HG02970 (cell line): ENCODE measurements at regions not wholly inside any gene's neighbourhood (a gene's known extent, or its start where the extent isn't known, plus 50 kb on each side); places are given as distances from the start of the nearest gene placed in this dataset.

Experiments
- ATAC-seq: cut with Tn5 transposase; IDR thresholded peaks from one replicate; pipeline ENCODE4 v1.9.1; 2021; ENCODE audit warnings: mild to moderate bottlenecking, moderate library complexity, moderate number of reproducible peaks; ENCODE audit not compliant: unreplicated experiment, low FRiP score

- no peak for ATAC-seq
These were observed 718.9 kb upstream of the MEF2C start for GRCh38 chr5:89601880-89602279.

DNA sequence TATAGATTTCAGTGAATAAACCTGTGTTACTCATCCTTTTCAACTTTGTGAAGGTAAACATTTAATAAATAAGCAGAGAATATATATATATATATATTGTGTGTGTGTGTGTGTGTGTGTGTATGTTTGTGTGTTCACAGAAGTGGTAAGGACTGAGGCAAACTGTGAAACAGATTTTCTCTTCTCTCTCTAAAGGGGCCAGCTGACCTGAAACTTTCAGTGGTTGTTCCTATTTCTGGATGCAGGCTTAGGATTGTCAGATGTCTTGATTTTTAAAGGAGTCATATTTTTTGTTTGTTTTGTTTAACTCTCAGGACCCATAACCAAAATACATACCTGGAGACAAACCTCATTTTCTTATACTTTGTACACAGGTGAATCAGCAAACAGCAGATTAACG is 714.9 kb upstream of the MEF2C start:
- no peak for ATAC-seq

- no peak for ATAC-seq
These were observed 713.8 kb upstream of the MEF2C start for GRCh38 chr5:89596821-89597220.

GRCh38 chr5:89595056-89595455 is 712.1 kb upstream of the MEF2C start:
- ATAC-seq = no peak

GRCh38 chr5:89584339-89584956 is 701.5 kb upstream of the MEF2C start:
- no peak for ATAC-seq

DNA sequence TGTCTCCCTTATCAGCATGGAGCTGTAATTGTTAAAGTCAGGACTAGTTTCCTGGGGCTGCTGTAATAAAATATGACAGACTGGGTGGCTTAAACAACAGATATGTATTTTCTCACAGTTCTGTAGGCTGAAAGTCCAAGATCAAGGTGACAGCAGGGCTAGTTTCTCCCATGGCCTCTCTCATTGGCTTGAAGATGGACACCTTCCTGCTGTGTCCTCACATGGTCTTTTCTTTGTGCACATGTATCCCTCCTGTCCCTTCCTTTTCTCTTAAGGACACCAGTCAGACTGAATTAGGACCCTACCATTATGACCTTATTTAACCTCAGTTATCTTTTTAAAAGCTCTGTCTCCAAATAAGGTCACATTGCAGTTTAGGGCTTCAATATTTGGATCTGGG is 700.5 kb upstream of the MEF2C start:
- ATAC-seq = no peak

DNA sequence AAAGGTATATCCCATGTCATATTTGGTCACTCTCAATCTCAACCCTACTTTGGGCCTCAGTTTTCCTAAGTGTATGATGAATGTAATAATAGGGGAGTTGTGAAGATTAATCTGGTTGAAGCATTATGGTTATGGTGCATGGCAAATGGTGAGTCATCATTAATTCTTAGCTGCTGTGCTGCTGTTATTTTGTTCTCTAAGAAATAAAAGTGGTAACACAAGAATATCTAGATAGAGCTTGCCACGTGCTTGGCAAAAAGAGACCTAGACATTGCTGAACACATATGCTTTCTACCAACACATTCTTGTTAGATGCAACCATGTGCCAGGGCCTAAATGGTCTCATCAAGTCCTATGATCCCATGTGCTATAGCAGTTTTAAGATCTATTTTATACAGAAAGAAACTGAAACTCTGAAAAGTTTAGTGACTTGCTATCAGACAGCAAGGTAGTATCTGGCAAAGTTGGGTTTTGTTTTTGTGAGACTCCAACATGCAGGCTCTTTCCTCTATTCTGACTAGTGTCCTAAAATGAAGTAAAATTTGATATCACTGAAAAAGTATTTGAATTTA is 699.9 kb upstream of the MEF2C start:
- ATAC-seq = no peak

- no peak for ATAC-seq
These were observed 698.0 kb upstream of the MEF2C start for GRCh38 chr5:89580976-89581375.

GRCh38 chr5:89575319-89575718 is 692.3 kb upstream of the MEF2C start:
- no peak for ATAC-seq

GRCh38 chr5:89573345-89573744 is 690.4 kb upstream of the MEF2C start:
- ATAC-seq = no peak

- ATAC-seq = no peak
These were observed 689.7 kb upstream of the MEF2C start for GRCh38 chr5:89572696-89573095.

DNA sequence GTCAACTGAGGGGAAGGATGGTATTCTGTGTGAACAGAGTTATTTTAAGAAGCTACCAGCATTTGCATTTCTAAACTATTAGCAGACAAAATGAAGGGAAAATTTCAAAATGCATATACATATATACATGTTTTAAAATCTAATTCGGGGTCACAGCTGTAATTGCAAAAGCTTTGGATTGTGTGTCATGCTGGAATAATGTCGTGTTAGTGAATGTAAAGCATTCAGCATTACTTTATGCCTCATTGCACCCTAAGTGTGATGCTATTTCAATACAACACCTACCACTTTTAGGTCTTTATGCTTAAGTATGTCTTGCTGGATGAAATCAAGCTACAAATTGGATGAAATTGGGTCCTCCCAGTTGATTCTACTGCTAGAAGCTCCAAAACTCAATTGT is 687.6 kb upstream of the MEF2C start:
- ATAC-seq = no peak

DNA sequence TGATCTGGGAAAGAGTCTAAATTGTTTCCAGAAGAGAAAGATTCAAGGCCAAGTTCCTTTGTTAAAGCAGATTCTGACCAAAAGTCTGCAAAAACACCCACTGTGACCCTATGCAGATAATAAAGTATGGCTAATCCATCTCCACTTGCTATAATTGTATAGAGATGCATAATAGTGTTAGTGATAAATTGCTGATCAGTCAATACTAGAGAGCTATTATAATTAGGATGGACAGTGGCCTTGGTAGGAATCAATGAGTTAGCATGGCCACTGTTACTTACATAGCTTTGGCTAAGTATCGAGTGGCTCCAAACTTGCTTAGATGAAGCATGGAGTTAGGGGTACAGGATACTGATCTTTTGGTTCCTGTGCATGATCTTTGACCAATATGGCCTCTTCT is 683.4 kb upstream of the MEF2C start:
- no peak for ATAC-seq

DNA sequence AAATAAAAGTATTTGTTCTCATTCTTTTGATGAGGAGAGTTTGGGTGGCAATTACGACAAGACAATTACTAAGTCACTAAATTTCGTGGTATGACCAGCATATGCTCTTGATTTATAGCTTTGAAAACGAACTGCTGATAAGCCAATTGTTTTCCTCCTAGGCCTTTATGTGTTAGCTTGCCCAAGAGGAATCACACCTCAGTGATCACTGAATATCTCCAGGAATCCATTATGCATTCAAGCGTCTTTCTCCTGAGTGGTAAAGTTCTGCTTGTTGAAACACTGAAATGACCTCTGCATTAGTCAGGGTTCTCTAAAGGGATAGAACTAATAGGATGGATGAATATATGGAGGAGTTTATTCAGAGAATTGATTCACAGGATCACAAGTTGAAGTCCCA is 677.7 kb upstream of the MEF2C start:
- no peak for ATAC-seq

GRCh38 chr5:89556215-89556913 is 673.4 kb upstream of the MEF2C start:
- ATAC-seq = no peak

GRCh38 chr5:89546657-89547056 is 663.7 kb upstream of the MEF2C start:
- ATAC-seq = no peak

DNA sequence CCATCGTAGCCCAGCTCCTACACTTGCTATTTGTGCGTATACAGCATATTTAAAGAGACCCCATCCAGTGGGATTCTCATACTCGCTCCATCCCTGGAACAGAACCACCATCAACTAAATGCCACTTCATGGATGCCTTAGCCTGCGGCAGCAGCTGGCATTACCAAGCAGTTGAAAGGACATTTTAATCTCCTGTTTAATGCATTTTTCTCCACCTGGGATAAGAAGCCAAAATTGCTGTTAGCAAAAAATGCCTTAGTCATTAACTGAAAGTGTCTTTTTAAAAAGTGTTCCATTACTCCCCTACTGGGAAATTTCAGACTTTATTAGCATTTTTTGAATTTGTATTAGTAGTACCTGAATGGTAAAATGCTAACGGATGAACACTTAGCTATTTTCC is 662.6 kb upstream of the MEF2C start:
- ATAC-seq = no peak

- ATAC-seq = no peak
These were observed 662.1 kb upstream of the MEF2C start for GRCh38 chr5:89545076-89545475.

DNA sequence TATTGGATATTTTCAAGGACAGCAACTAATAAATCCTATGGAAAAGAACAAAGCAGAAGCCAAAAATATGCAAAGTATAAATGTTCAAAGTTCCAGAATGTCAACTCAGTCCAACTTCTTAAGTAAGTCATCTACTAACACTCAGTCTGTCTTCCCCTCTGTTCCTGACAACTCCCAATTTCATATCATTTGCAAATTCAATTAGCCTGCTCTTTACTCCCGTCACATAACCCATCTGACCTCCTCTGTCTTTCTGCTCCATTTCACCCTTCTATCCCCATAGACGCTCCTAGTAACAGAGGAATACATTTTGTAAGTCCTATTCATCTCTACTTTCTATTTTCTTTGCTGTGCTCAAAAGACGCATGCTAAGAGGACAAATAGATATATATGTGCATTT is 659.8 kb upstream of the MEF2C start:
- ATAC-seq = no peak

GRCh38 chr5:89537800-89538199 is 654.8 kb upstream of the MEF2C start:
- ATAC-seq = no peak

- no peak for ATAC-seq
These were observed 653.0 kb upstream of the MEF2C start for GRCh38 chr5:89536020-89536419.

- ATAC-seq = no peak
These were observed 652.4 kb upstream of the MEF2C start for GRCh38 chr5:89535411-89535810.
